LHCN-M2 (cell line): ENCODE measurements at regions not wholly inside any gene's neighbourhood (a gene's known extent, or its start where the extent isn't known, plus 50 kb on each side); places are given as distances from the start of the nearest gene placed in this dataset.

Experiments
- DNase-seq: peaks from one replicate; pipeline ENCODE4 v3.0.0-alpha.2; 2012; ENCODE audit warnings: low read depth

DNA sequence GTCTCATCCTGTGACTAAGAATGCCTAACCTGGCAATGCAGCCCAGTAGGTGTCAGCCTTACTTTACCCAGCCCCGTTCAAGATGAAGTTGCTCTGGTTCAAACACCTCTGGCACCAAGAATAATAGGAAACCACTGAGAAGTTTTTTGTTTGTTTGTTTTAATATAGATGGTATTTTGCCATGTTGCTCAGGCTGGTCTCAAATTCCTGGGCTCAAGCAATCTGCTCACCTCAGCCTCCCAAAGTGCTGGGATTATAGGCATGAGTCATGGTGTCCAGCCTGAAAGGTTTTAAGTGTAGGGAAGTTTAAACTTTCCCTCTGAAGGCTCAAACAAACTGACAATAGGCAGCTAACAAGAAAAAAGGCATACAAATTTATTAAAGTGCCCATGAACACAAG is 51.2 kb upstream of the ABCC4 start:
- no peak for DNase-seq

DNA sequence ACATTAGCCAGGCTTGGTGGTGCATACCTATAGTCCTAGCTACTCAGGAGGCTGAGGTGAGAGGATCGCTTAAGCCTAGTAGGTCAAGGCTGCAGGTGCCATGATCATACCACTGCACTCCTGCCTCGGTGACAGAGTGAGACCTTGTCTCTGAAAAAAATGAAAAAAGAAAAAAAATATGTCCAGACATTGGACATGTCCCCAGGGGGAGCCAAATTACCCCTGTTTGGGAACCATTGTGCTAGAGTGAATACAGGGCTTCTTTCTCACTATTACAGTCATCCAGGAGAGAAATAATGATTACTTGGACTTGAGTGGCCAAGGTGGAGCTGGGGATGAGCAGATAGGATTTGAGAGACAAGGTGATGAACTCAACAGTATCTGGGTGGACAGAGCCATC is 52.9 kb upstream of the ABCC4 start:
- DNase-seq = no peak

DNA sequence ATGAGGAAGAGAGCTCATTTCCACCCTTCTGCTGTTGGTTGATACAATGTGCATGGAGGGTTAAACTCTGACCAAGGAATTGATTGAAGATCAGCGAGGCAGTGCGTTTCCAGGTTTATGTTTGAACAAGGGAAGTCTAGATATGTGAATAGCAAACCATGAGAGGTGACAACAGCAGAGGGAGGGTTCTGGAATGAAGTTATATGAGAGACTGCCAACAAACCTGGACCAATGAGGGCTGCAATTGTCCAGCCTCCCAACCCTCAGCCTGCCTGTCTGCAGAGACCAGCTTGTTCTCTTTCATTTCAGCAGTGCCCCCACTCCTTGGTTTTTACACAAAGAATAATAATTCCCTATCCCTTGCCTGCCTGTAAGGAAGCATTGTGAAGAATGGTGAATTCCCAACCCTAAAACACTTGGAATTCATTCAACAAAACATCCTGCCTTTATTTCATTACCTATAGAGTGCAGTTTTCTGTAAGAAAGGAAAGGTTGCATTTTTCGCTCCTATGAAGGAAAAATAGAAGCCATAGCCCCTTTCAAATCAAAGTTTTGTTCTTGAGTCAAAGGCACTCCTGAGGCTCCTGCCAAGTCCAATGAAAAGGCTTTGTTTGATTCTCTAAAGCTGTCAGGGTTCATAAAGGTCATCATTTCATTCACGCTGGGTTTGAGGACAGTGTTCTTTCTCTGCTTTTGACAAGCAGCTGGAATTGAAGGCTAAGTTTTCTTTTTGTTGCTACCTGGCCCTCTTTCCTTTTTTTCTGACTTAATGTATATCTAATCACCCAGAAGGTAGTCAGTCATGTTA is 53.6 kb upstream of the ABCC4 start:
- no peak for DNase-seq

DNA sequence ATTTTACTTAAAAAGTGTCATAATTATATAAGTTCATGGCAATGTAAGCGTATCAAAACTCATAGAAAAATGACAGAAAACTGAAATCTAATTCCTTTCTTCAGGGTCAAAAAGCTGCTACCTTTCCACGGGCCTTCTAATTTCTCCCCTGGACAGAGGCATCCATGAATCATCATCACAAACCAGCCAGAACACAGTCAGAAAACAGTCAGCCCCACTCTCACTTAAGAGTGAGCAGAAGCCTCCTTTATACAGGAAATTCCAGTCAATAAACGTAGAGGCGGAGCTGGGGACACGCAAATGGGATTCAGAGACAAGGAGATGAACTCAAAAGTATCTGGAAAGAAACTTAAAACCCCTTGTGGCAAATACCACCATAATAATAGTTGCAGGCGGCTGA is 54.2 kb upstream of the ABCC4 start:
- peak; percentile 7 for DNase-seq

DNA sequence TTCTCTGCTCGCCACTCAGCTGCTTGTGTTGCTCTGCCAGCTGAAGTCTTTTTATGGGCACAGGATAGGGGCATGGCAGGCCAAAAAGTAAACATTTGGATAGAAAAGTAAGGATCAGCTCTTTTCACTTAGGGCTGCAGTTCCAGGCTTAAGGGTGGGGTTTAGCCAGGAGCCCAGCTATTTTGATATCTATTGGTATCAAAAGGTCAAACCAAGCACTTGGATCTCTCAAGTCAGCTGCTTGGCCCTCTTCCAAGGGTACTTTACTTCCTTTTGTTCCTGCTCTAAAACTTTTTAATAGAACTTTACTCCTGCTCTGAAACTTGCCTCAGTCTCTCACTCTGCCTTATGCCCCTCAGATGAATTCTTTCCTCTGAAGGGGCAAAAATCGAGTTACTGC is 55.7 kb upstream of the ABCC4 start:
- DNase-seq = no peak

DNA sequence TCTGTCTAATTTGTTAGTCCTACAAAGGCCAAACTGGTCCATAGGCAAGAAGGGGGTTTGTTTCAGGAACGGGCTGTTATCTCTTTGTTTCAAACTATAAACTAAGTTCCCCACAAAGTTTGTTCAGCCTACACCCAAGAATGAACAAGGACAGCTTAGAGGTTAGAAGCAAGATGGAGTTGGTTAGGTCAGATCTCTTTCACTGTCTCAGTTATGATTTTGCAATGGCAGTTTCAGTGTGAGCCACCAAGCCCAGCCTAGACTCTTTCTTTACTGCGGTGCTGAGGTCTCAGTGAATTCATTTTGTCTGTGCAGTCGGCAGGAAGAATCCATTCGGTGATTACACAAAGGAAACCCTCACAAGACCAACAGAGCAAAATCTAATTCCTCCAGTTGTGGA is 56.6 kb upstream of the ABCC4 start:
- DNase-seq = no peak

DNA sequence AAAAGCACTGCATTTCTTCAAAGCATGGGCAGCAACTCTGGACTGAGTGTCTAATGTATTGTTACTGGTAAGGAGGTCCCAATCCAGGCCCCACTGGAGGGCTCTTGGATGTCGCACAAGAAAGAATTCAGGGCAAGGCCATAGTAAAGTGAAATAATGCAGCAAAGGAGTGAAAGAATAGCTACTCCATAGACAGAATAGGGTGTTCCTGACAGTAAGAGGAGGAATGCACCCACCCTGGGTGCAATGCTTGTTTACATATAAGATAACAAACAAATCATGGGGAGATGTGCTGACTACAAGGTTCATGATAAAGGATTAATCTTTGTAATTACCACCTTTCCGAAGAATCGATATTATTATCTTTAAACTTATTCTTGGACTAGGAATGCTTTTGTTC is 58.8 kb upstream of the ABCC4 start:
- DNase-seq = no peak

DNA sequence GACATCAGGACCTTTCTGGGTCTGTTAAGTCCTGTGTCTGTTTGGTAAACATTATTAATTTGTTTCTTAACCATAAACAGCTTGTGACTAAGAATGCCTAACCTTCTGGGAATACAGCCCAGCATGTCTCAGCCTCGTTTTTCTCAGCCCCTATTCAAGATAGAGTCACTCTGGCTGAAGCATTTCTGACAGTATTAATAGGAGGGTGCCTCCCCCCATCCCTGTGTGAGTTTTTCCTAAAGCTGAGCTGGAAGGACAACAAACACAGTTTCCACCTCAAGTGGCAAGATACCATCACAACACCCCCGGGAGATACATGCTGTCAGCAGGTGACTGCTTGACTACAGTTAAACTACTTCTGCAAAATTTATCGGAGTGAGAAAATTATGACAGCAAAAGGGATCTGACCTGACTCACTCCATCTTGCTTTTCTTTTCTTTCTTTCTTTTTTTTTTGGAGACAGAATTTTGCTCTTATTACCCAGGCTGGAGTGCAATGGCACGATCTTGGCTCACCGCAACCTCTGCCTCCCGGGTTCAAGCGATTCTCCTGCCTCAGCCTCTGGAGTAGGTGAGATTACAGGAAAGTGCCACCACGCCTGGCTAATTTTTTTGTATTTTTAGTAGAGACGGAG is 59.3 kb upstream of the ABCC4 start:
- DNase-seq = no peak

DNA sequence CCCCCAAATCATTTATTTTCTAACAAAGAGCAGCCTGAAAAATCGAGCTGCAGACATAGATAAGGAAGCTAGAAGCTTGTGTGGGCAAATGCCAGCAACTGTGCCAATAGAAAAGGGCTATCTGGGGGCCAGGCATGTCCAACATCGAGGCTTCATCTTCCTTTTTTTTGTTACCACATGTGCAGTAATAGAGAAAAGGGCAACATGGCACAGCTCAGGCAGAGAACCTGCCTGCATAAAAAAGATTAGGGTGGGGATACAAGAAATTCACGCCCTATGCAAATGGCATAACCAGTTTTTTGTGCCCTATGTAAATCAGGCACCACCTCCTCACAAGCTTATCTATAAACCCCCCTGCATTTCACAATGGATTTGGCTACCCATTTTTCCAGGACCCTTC is 60.4 kb upstream of the ABCC4 start:
- DNase-seq = no peak

DNA sequence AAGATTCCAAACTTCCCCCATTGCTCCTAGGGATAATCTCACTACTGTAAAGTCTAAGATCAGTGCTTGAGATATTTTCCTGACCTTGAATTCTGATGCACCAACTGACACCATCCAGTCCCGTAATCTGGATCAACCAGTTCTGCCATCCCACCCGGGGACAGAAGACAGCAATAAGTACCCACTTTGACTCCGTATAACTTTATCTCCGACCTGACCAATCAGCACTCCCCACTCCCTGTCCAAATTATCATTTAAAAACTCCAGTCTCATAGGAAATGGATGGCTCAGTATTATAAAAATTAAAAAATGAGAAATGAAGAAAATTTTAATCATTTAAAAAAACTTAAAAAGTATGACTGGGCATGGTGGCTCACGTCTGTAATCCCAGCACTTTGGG is 61.4 kb upstream of the ABCC4 start:
- no peak for DNase-seq

DNA sequence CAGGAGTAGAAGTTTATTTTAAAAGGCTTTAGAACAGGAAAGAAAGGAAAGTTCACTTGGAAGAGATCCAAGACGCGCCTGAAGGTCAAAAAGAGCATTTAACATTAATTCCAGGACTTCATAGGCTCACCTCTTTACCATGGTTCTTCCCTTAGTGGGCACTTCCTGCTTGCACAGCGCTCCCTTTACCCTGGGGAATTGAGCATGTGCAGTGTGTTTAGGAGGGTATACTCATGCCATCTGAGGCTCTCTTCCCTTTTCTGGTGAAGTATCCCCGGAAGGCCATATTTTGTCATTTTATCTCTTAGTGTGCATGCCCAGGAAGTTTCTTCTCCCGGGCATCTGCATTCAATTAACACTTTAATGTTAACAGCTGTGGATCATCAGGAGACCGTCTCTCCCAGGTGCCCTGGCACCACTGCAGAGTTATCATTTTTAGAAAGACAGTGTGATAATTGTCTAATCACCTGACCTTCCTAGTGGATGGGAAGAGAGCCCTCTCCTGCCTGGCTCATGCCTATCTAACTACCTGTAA is 66.1 kb upstream of the ABCC4 start:
- no peak for DNase-seq

DNA sequence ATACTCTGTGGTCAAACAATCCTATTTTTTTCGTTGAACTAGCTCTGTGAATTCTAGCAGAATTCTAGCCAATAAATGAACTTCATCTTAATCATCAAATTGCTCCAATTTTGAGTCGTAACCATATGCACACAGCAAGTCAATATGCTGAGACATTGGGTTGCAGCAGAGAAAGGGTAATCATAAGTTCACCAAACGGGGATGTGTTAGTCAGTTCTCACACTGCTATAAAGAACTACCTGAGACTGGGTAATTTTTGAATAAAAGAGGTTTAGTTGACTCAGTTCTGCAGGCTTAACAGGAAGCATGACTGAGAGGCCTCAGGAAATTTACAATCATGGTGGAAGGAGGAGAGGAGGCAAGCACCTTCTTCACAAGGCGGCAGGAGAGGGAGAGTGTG is 67.7 kb upstream of the ABCC4 start:
- no peak for DNase-seq

DNA sequence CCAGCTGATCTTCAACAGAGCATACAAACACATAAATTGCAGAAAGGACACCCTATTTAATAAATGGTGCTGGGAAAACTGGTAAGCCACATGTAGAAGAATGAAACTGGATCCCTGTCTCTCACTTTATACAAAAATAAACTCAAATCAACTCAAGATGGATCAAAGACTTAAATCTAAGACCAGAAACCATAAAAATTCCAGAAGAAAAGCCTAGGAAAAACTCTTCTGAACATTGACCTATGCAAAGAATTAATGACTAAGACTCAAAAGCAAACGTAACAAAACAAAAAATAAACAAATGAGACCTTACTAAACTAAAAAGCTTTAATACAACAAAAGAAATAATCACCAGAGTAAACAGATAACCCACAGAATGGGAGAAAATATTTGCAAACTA is 74.5 kb upstream of the ABCC4 start:
- DNase-seq = no peak

DNA sequence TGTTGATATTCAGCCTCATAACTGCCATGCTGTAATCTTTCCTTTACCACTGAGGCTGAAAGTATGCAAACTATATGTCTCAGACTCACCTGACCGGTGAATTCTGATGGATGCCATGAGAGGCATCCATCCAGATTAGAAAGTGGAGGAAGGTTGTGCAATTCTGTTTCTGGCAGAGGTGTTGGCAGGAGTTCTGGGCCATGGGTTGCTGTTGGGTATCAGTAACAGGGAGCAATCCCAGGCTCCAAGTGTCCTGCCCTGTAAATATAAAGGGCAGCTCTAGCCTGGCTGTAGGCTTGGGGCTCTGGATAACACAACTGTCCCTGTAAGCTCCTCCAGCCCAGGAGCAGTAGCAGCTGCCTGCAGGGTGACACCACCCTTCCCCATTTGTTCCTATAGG is 77.4 kb upstream of the ABCC4 start:
- DNase-seq = no peak

DNA sequence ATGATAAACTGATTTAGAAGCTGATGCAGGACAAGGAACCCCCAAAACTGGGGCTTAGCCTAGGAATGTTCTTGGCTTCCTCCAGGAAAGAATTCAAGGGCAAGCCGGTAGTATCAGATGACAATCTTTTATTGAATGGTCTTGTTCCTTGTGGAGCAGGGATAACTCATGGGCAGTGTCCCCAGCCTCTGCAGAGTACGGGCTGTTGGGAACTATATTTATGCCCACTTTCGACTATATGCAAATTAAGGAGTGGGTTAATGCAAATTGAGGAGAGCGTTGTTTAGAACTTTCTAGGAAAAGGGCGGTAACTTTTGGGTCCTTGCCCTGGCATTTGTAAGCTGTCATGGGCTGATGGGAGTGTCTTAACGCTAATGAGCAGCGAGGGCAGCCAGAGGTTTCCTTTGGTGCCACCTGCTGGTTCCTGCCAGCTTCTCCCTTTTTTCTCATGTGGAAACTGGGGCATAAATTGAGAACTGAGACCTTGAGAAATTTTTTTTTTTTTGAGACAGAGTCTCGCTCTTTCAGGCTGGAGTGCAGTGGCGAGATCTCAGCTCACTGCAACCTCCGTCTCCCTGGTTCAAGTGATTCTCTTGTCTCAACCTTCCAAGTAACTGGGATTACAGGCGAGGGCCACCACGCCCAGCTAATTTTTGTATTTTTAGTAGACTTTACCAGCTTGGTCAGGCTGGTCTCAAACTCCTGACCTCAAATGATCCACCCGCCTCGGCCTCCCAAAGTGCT is 79.4 kb upstream of the ABCC4 start:
- peak; percentile 81 for DNase-seq

DNA sequence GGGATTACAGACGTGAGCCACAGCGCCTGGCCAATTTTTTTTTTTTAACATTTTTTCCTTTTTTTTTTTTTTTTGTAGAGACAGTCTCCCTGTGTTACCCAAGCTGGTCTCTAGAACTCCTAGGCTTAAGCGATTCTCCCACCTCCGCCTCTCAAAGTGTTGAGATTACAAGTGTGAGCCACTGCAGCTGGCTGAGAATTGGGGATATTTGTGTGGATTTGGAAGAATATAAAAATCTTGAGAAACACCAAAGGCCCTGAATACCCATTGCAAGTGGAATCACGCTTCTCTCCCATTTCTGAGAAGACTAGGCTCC is 79.9 kb upstream of the ABCC4 start:
- DNase-seq = no peak

DNA sequence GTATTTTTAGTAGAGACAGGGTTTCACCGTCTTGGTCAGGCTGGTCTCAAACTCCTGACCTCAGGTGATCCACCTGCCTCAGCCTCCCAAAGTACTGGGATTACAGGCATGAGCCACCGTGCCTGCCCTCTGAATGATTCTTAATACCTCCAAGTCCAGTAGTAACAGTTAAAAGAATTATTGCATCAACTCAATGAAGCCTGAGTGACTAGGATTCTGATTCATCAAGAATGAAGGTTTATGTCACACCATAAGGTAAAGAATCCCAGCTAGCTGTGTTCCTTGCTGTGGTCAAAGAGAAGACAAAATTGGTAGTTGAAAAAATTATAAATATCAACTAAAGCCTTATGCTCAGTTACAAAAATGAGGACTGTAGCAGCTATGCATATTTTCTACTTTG is 81.2 kb upstream of the ABCC4 start:
- no peak for DNase-seq

DNA sequence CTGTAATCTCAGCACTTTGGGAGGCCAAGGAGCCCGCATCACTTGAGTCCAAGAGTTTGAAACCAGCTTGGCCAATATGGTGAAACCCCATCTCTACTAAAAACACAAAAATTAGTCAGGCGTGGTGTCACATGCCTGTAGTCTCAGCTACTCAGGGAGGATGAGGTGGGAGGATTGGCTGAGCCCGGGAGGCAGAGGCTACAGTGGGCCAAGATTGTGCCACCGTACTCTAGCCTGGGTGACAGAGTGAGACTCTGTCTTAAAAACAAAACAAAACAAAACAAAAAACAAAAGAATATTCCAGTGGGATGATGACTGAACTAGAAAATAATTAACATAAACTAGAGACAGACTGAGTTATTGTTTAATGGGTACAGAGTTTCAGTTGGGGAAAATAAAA is 81.7 kb upstream of the ABCC4 start:
- no peak for DNase-seq

DNA sequence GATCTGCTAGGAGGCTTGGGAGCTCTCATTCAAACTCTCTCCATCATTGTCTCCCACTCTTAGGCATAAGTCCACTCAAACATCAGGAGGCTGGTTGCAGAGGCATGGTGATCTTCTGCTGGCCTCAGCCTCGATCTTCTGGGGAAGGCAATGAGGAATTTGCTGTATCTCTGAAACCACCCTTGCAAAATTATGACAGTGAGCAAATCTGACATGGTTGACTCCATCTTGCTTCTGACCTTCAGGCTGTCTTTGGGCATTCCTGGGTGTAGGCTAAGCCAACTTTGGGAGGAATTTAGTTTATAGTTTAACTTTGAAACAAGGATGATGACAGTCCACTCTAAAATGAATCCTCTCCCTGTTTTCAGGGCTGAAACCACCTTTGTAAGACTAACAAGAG is 84.1 kb upstream of the ABCC4 start:
- DNase-seq = no peak

DNA sequence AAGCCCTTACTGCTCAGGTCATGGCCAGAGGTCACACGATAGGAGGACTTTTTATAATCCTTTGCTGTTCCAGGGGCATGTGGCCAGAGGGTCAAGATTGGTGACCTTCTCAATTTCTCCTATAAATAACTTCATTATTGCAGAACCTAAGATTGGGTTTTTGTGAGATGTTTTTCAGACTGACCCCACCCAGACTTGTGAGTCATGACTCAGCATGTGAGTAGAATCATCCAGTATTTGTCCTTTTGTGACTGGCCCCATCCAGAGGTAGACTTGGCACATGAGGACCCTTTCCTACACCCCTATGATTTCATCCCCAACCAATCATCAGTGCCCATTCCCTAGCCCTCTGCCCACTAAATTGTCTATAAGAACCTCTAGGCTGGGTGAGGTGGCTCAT is 84.5 kb upstream of the ABCC4 start:
- DNase-seq = peak; percentile 27

DNA sequence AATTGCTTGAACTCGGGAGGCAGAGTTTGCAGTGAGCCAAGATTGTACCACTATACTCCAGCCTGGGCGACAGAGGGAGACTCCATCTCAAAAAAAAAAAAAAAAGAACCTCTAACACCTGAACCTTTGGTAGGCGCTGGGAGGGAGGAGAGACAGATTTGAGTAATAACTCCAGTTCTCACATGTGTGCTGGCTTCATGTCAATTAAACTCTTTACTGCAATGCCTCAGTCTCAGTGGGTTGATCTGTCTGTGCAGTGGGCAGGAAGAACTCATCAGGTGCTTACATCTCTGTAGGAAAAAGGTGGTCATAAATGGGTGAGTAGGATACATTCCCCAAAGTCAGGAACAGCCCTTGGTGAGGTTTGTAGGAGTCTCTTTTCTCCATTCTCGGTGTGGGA is 85.1 kb upstream of the ABCC4 start:
- no peak for DNase-seq

DNA sequence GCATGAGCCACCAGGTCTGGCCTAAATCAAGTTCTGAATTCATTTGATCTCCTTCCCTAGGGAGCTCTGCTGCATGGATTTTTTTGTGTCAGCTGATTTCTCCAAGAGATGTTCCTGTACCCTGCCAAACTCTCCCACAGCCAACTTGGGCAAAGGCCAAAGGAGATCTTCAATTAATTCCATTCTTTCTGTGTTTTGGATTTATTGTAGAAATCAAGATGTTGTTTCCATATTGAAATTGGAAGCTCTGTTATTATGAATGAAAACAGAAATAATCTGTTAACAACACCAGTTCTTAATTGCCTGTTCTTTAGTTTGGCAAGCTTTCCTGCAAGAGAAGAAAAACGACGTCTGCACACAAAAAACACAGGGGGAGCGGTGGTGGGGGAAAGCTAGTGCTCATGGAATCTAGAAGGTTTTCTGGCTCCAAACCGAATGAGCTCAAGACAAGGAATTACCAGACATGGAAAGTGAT is 86.5 kb upstream of the ABCC4 start:
- no peak for DNase-seq
